ENCODE measurements at regions not wholly inside any gene's neighbourhood (a gene's known extent, or its start where the extent isn't known, plus 50 kb on each side); places are given as distances from the start of the nearest gene placed in this dataset.

- 91 to 92% methylated on average over 4 of the region's 4 CpGs for WGBS, 2 donors
- intact Hi-C loops (cut with DNase I): no loop called here
- DNase-seq: no peak
- Histone ChIP-seq H3K36me3 (no peaks in the 10 kb centered on the region), H3K4me3 (no peak overlapping the region), H3K27ac (no peak overlapping the region), H3K27me3 (peaks cover 0 to 2% (median 0%) of the 10 kb centered on the region in 3 donors), H3K4me1 (no peaks in the 10 kb centered on the region), H3K9me3 (no peaks in the 10 kb centered on the region)
- TF ChIP-seq CTCF (IDR thresholded peaks at IDR 0.05): no peak
Observed at GRCh38 chr3:88259045-88259444, 109.3 kb downstream of the C3orf38 start.

DNA sequence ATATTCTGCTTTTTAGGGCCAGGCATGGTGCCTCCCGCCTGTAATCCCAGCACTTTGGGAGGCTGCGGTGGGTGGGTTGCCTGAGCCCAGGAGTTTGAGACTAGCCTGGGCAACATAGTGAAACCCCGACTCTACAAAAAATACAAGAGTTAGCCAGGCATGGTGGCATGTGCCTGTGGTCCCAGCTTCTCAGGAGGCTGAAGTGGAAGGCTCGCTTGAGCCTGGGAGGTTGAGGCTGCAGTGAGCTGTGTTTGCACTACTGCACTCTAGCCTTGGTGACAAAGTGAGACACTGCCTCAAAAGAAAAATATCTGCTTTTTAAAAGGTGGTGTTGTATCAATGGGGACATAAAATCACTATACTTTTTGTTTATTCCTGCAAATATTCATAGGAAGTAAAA, 112.8 kb downstream of the C3orf38 start:
- H3K27ac ChIP-seq: no peak overlapping the region
- no peak for DNase-seq
- H3K36me3 ChIP-seq: no peaks in the 10 kb centered on the region
- intact Hi-C loops (cut with DNase I): no loop called here
- H3K27me3 ChIP-seq: peaks cover 0 to 2% (median 0%) of the 10 kb centered on the region in 3 donors
- H3K4me1 ChIP-seq: no peaks in the 10 kb centered on the region
- TF ChIP-seq CTCF (IDR thresholded peaks at IDR 0.05) (no peak), POLR2A (IDR thresholded peaks at IDR 0.05) (no peak), POLR2AphosphoS5 (IDR thresholded peaks at IDR 0.05) (no peak), EP300 (IDR thresholded peaks at IDR 0.05) (no peak)
- H3K9me3 ChIP-seq: no peaks in the 10 kb centered on the region
- 70 to 78% methylated on average over 4 of the region's 4 CpGs for WGBS, 2 donors
- no peak overlapping the region for H3K4me3 ChIP-seq

DNA sequence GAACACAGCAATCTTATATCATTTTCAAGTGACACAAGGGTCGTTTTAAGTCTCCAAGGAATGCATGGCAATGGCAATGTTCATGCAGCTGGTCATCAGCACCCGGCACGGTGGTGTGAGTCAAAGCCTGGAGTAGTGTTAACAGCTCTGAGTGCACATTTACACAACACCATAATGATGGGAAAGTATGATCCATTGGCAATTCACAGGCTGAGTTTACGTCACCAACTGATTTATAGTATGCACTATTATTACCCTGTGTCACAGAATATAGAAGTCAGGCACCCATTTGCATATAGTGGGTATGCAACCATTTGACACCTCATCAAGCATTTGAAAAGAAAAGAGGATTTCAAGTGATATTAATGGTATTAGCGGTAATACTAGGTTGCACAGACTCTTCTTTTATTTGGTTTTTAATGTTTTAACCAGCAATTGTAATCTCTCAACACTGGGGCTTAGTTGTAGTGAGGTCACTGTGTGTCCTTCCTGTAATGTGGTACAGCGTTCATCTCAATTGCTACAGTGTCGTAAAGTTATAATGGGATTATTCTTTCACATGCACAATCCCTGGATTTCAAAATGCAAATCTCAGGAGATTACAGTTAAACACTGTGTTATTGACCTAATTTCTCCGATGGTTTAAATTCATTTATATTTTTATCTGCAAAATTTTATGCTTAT, 113.8 kb downstream of the C3orf38 start:
- no peaks in the 10 kb centered on the region for H3K4me1 ChIP-seq
- DNase-seq: no peak
- H3K27me3 ChIP-seq: peaks cover 0 to 2% (median 0%) of the 10 kb centered on the region in 3 donors
- H3K36me3 ChIP-seq: no peaks in the 10 kb centered on the region
- H3K4me3 ChIP-seq: no peak overlapping the region
- no peaks in the 10 kb centered on the region for H3K9me3 ChIP-seq
- no peak overlapping the region for H3K27ac ChIP-seq
- WGBS, 2 donors: 20 to 63% methylated on average over 8 of the region's 8 CpGs
- TF ChIP-seq POLR2AphosphoS5 (IDR thresholded peaks at IDR 0.05): no peak
- no peak for TF ChIP-seq POLR2A (IDR thresholded peaks at IDR 0.05)
- no peak for TF ChIP-seq EP300 (IDR thresholded peaks at IDR 0.05)
- TF ChIP-seq CTCF (IDR thresholded peaks at IDR 0.05): no peak
- intact Hi-C loops (cut with DNase I): no loop called here

DNA sequence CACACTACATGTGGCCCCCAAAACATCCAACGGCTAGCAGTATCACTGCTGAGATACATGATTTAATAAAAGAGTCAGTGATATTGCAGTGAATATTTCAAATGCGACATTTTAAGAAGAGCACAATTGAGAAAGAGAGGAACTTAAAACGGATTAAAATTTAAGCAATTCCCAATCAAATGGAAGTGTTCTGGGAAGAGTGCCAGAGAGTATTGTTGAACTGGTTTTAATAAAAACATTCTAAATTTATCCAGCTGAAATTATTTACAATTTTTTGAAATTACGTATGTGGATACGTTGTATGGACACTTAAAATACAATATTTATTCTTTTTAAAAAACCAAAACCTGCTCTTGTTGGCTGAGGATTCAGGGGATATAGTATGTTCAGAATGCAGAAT, 117.7 kb downstream of the C3orf38 start:
- no peaks in the 10 kb centered on the region for H3K36me3 ChIP-seq
- H3K4me1 ChIP-seq: no peaks in the 10 kb centered on the region
- H3K4me3 ChIP-seq: no peak overlapping the region
- no peak for DNase-seq
- H3K27me3 ChIP-seq: peaks cover 0 to 2% (median 0%) of the 10 kb centered on the region in 3 donors
- TF ChIP-seq CTCF (IDR thresholded peaks at IDR 0.05) (no peak), EP300 (IDR thresholded peaks at IDR 0.05) (no peak), POLR2A (IDR thresholded peaks at IDR 0.05) (no peak), POLR2AphosphoS5 (IDR thresholded peaks at IDR 0.05) (no peak)
- intact Hi-C loops (cut with DNase I): no loop called here
- 60 to 65% methylated on average over 5 of the region's 5 CpGs for WGBS, 2 donors
- no peak overlapping the region for H3K27ac ChIP-seq
- no peaks in the 10 kb centered on the region for H3K9me3 ChIP-seq

DNA sequence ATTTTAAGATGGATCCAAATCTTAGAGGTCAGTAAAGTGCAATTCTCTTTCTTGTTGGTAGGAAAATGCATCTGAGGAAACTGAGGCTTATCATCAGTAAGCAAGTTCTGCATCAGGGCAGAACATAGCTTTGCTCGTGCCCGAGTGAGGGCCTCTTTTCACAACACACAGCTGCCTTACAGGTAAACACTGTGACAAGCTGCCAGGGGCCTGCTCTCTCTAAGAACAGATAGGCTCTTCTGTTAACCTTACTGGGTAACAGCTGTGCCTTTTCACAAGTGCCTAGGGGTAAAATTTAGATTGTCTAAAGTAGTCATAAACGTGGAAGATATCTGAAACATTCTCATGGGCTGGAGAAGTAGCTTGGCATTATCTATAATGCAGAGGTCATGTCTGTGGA, 118.1 kb downstream of the C3orf38 start:
- 29 to 33% methylated on average over 3 of the region's 3 CpGs for WGBS, 2 donors

More for the DNA sequence above, 118.1 kb downstream of the C3orf38 start:
- Histone ChIP-seq H3K27me3 (peaks cover 0 to 2% (median 0%) of the 10 kb centered on the region in 3 donors), H3K4me1 (no peaks in the 10 kb centered on the region), H3K9me3 (no peaks in the 10 kb centered on the region), H3K27ac (no peak overlapping the region), H3K36me3 (no peaks in the 10 kb centered on the region), H3K4me3 (no peak overlapping the region)
- intact Hi-C loops (cut with DNase I): no loop called here
- TF ChIP-seq EP300 (IDR thresholded peaks at IDR 0.05) (no peak), POLR2AphosphoS5 (IDR thresholded peaks at IDR 0.05) (no peak), POLR2A (IDR thresholded peaks at IDR 0.05) (no peak), CTCF (IDR thresholded peaks at IDR 0.05) (no peak)
- no peak for DNase-seq
